ENCODE measurements at regions not wholly inside any gene's neighbourhood (a gene's known extent, or its start where the extent isn't known, plus 50 kb on each side); places are given as distances from the start of the nearest gene placed in this dataset.

- H3K36me3 ChIP-seq (ENCODE audit: low read depth): no peaks in the 10 kb centered on the region
- H3K27me3 ChIP-seq (ENCODE audit: insufficient read depth, poor library complexity, severe bottlenecking): no peaks in the 10 kb centered on the region
- ATAC-seq (ENCODE audit: low read depth): no peak
- H3K9me3 ChIP-seq (ENCODE audit: severe bottlenecking): no peaks in the 10 kb centered on the region
- no peaks in the 10 kb centered on the region for H3K4me1 ChIP-seq (ENCODE audit: insufficient read depth, poor library complexity, severe bottlenecking)
- no peak overlapping the region for H3K4me3 ChIP-seq (ENCODE audit: severe bottlenecking)
- H3K27ac ChIP-seq (ENCODE audit: poor library complexity, severe bottlenecking): no peak overlapping the region
- TF ChIP-seq, protein P1, sequence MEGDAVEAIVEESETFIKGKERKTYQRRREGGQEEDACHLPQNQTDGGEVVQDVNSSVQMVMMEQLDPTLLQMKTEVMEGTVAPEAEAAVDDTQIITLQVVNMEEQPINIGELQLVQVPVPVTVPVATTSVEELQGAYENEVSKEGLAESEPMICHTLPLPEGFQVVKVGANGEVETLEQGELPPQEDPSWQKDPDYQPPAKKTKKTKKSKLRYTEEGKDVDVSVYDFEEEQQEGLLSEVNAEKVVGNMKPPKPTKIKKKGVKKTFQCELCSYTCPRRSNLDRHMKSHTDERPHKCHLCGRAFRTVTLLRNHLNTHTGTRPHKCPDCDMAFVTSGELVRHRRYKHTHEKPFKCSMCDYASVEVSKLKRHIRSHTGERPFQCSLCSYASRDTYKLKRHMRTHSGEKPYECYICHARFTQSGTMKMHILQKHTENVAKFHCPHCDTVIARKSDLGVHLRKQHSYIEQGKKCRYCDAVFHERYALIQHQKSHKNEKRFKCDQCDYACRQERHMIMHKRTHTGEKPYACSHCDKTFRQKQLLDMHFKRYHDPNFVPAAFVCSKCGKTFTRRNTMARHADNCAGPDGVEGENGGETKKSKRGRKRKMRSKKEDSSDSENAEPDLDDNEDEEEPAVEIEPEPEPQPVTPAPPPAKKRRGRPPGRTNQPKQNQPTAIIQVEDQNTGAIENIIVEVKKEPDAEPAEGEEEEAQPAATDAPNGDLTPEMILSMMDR (IDR thresholded peaks at IDR 0.05; ENCODE audit: poor library complexity, severe bottlenecking): no peak
- DNase-seq (ENCODE audit: low spot score): no peak
These were observed 197.8 kb upstream of the IER5L start for GRCh38 chr9:129375845-129376244.

- Histone ChIP-seq H3K27ac (ENCODE audit: poor library complexity, severe bottlenecking) (no peak overlapping the region), H3K36me3 (ENCODE audit: low read depth) (no peaks in the 10 kb centered on the region), H3K9me3 (ENCODE audit: severe bottlenecking) (no peaks in the 10 kb centered on the region), H3K4me1 (ENCODE audit: insufficient read depth, poor library complexity, severe bottlenecking) (no peaks in the 10 kb centered on the region), H3K27me3 (ENCODE audit: insufficient read depth, poor library complexity, severe bottlenecking) (no peaks in the 10 kb centered on the region), H3K4me3 (ENCODE audit: severe bottlenecking) (no peak overlapping the region)
- DNase-seq (ENCODE audit: low spot score) (no peak), ATAC-seq (ENCODE audit: low read depth) (no peak)
- TF ChIP-seq, protein P1 (IDR thresholded peaks at IDR 0.05; ENCODE audit: poor library complexity, severe bottlenecking): no peak
These were observed 196.6 kb upstream of the IER5L start for GRCh38 chr9:129374651-129375050.

DNA sequence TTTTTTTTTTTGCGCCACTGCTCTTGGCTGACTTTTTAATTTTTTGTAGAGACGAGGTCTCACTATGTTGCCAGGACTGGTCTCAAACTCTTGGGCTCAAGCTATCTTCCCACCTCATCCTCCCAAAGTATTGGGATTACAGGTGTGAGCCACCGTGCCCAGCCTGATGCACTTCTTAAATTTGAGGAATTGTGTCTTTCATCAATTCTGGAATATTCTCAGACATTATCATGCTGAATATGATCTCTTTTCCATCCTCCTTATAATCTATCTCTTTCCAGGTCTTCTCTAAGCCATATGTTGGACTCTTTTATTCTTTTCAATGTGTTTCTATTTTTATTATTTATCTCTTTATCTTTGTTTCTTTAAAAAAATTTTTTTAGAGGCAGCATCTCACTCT is 196.2 kb upstream of the IER5L start:
- no peak for ATAC-seq (ENCODE audit: low read depth)
- H3K27ac ChIP-seq (ENCODE audit: poor library complexity, severe bottlenecking): no peak overlapping the region

GRCh38 chr9:129373361-129373760 is 195.3 kb upstream of the IER5L start:
- TF ChIP-seq, protein P1 (IDR thresholded peaks at IDR 0.05; ENCODE audit: poor library complexity, severe bottlenecking): no peak
- no peak overlapping the region for H3K4me3 ChIP-seq (ENCODE audit: severe bottlenecking)
- ATAC-seq (ENCODE audit: low read depth): no peak
- no peak overlapping the region for H3K27ac ChIP-seq (ENCODE audit: poor library complexity, severe bottlenecking)
- DNase-seq (ENCODE audit: low spot score): no peak
- H3K4me1 ChIP-seq (ENCODE audit: insufficient read depth, poor library complexity, severe bottlenecking): no peaks in the 10 kb centered on the region
- H3K9me3 ChIP-seq (ENCODE audit: severe bottlenecking): no peaks in the 10 kb centered on the region
- H3K27me3 ChIP-seq (ENCODE audit: insufficient read depth, poor library complexity, severe bottlenecking): no peaks in the 10 kb centered on the region
- H3K36me3 ChIP-seq (ENCODE audit: low read depth): no peaks in the 10 kb centered on the region

More for the DNA sequence above, 196.2 kb upstream of the IER5L start:
- Histone ChIP-seq H3K27me3 (ENCODE audit: insufficient read depth, poor library complexity, severe bottlenecking) (no peaks in the 10 kb centered on the region), H3K4me1 (ENCODE audit: insufficient read depth, poor library complexity, severe bottlenecking) (no peaks in the 10 kb centered on the region), H3K36me3 (ENCODE audit: low read depth) (no peaks in the 10 kb centered on the region), H3K9me3 (ENCODE audit: severe bottlenecking) (no peaks in the 10 kb centered on the region), H3K4me3 (ENCODE audit: severe bottlenecking) (no peak overlapping the region)
- TF ChIP-seq, protein P1 (IDR thresholded peaks at IDR 0.05; ENCODE audit: poor library complexity, severe bottlenecking): no peak
- DNase-seq (ENCODE audit: low spot score): no peak

DNA sequence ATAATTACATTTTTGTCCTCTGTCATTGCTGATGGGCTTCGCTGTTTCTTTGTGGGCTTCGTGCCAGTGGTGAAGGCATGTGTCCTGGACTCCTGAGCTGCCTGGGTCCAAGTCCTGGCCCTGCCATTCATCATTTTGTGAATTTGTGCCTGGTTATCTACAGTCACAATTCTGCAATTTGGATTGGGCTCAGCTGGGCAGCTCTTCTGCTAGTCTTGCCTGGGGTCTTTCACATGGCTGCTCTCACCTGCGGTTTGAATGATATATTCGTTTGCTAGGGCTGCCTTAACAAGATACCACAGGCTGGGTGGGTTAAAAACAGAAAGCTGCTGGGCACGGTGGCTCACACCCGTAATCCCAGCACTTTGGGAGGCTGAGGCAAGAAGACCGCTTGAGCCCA is 192.7 kb upstream of the IER5L start:
- Histone ChIP-seq H3K4me1 (ENCODE audit: insufficient read depth, poor library complexity, severe bottlenecking) (no peaks in the 10 kb centered on the region), H3K27me3 (ENCODE audit: insufficient read depth, poor library complexity, severe bottlenecking) (no peaks in the 10 kb centered on the region), H3K4me3 (ENCODE audit: severe bottlenecking) (no peak overlapping the region), H3K9me3 (ENCODE audit: severe bottlenecking) (no peaks in the 10 kb centered on the region), H3K27ac (ENCODE audit: poor library complexity, severe bottlenecking) (no peak overlapping the region), H3K36me3 (ENCODE audit: low read depth) (no peaks in the 10 kb centered on the region)
- no peak for DNase-seq (ENCODE audit: low spot score)
- TF ChIP-seq, protein P1 (IDR thresholded peaks at IDR 0.05; ENCODE audit: poor library complexity, severe bottlenecking): no peak
- no peak for ATAC-seq (ENCODE audit: low read depth)

All from RWPE2 (cell line).